HepG2 (cell line): ENCODE measurements at regions not wholly inside any gene's neighbourhood (a gene's known extent, or its start where the extent isn't known, plus 50 kb on each side); places are given as distances from the start of the nearest gene placed in this dataset.

Experiments
- ATAC-seq: fragments of 200-7000 bp; cut with Tn5 transposase; 3 replicates; pipeline ENCODE4 v1.9.1; 2020; ENCODE audit warnings: mild to moderate bottlenecking, moderate library complexity
- BruUV-seq: library from RNA; stranded (reverse); fragments of 400-500 nt; replicated peaks from 2 replicates; lab custom pipeline; 2021; lab: Mats Ljungman, UMichigan
- CTCF ChIA-PET: fragments of 300-600 bp; formaldehyde crosslinking; extraction: SDS; loops from one replicate; lab custom pipeline; 2021; ENCODE audit warnings: low total read pairs, inconsistent platforms, low intra/inter-chr PET ratio; lab: Yijun Ruan, JAX
- POLR2A ChIA-PET: fragments of 350-600 bp; sonication (Branson Sonifier 250); formaldehyde crosslinking; loops from one replicate; lab custom pipeline; 2020; ENCODE audit warnings: antibody characterized with exemption, inconsistent platforms; lab: Yijun Ruan, JAX
- DNase-seq: peaks from one replicate; pipeline ENCODE4 v3.0.0-alpha.2; 2015; ENCODE audit warnings: low spot score
- FAIRE-seq: peaks from 3 replicates; lab custom pipeline; 2011; peaks lifted over from hg19 to GRCh38; lab: Jason Lieb, UNC
- H2AFZ ChIP-seq: one replicate; pipeline ENCODE4 v1.6.1; 2011; ENCODE audit warnings: low read length, inconsistent platforms
- H3K27ac ChIP-seq: fragments of 300-600 bp; 3 replicates; pipeline ENCODE4 v1.8.0; 2011; ENCODE audit warnings: mixed run types, mild to moderate bottlenecking, mixed read lengths, low read length, inconsistent platforms; ENCODE audit not compliant: insufficient read depth; ENCODE audit errors: extremely low read length
- H3K27me3 ChIP-seq, 2 experiments: fragments of 200-600 bp in 1 of 2; 2 replicates in 1 of 2; 3 replicates in 1 of 2; pipeline versions ENCODE4 v1.6.0 to v1.8.0; 2011; ENCODE audit warnings: low read length in 2 of 2, mild to moderate bottlenecking in 2 of 2, moderate library complexity in 2 of 2, inconsistent platforms in 1 of 2; ENCODE audit not compliant: insufficient read depth in 2 of 2, control insufficient read depth in 1 of 2
- H3K36me3 ChIP-seq, 2 experiments: fragments of 200-600 bp in 1 of 2; replicated peaks in 1 of 2; 2 replicates in 1 of 2; 3 replicates in 1 of 2; pipeline versions ENCODE4 v1.5.1 to v1.8.0; 2011; ENCODE audit warnings: low read length in 2 of 2, inconsistent platforms in 1 of 2; ENCODE audit not compliant: insufficient read depth in 2 of 2, control insufficient read depth in 1 of 2
- H3K4me1 ChIP-seq: 2 replicates; pipeline ENCODE4 v1.5.1; 2012; ENCODE audit warnings: low read length, inconsistent platforms; ENCODE audit not compliant: insufficient read depth
- H3K4me2 ChIP-seq: 2 replicates; pipeline ENCODE4 v1.6.0; 2011; ENCODE audit warnings: low read depth, low read length, inconsistent platforms
- H3K4me3 ChIP-seq, 3 experiments: fragments of 200-600 bp in 1 of 3; sonication (generic), shearing (Covaris generic) in 1 of 3; replicated peaks in 1 of 3; 2 replicates each; pipeline ENCODE4 v1.5.1; 2011 to 2016; ENCODE audit warnings: low read length in 3 of 3, inconsistent platforms in 2 of 3, low read depth in 2 of 3, mild to moderate bottlenecking in 2 of 3, control low read depth in 1 of 3, mixed read lengths in 1 of 3; ENCODE audit not compliant: insufficient read depth in 1 of 3
- H3K79me2 ChIP-seq: one replicate; pipeline ENCODE4 v1.6.1; 2011; ENCODE audit warnings: low read length, inconsistent platforms; ENCODE audit not compliant: insufficient read depth
- H3K9ac ChIP-seq: 2 replicates; pipeline ENCODE4 v1.6.0; 2011; ENCODE audit warnings: mild to moderate bottlenecking, low read depth, low read length, inconsistent platforms; ENCODE audit not compliant: insufficient read depth
- H3K9me3 ChIP-seq: 2 replicates; pipeline ENCODE4 v1.5.1; 2012; ENCODE audit warnings: mild to moderate bottlenecking, low read length
- H4K20me1 ChIP-seq: 2 replicates; pipeline ENCODE4 v1.6.0; 2011; ENCODE audit warnings: inconsistent platforms, mild to moderate bottlenecking, low read length, moderate library complexity; ENCODE audit not compliant: insufficient read depth
- AHR ChIP-seq: IDR thresholded peaks from 2 replicates; pipeline ENCODE4 v1.6.1; 2018; ENCODE audit warnings: missing genetic modification reagents, missing compliant biosample characterization
- BRF2 ChIP-seq: sonication (generic); formaldehyde crosslinking; IDR thresholded peaks from 2 replicates; pipeline ENCODE4 v1.8.1; 2022; ENCODE audit warnings: mild to moderate bottlenecking, missing genetic modification reagents
- CEBPB ChIP-seq: IDR thresholded peaks from 2 replicates; pipeline ENCODE4 v1.6.1; 2011; ENCODE audit warnings: low read depth, low read length, improper control_type of control experiment, borderline replicate concordance
- CHD2 ChIP-seq: IDR thresholded peaks from 2 replicates; pipeline ENCODE4 v1.6.1; 2011; ENCODE audit warnings: low read depth, low read length, improper control_type of control experiment
- DPF2 ChIP-seq: sonication (generic); formaldehyde crosslinking; IDR thresholded peaks from 2 replicates; pipeline ENCODE4 v1.4.0; 2020; ENCODE audit warnings: mild to moderate bottlenecking, low read depth, missing genetic modification reagents, borderline replicate concordance
- FOXP1 ChIP-seq, 2 experiments: fragments of 450-650 bp in 1 of 2; IDR thresholded peaks; 2 replicates each; pipeline ENCODE4 v1.6.1; 2017 to 2018; ENCODE audit warnings: antibody characterized with exemption in 1 of 2
- GABPB1 ChIP-seq: IDR thresholded peaks from 2 replicates; pipeline ENCODE4 v1.6.1; 2016; ENCODE audit warnings: mild to moderate bottlenecking, missing genetic modification reagents, moderate library complexity, missing compliant biosample characterization
- HNRNPH1 ChIP-seq: fragments of 200-400 bp; formaldehyde crosslinking; optimal IDR thresholded peaks from 2 replicates; pipeline ENCODE3; 2017; ENCODE audit warnings: mild to moderate bottlenecking, low read depth, low read length
- SP1 ChIP-seq, 2 experiments: fragments of 450-650 bp in 1 of 2; sonication (generic) in 1 of 2; formaldehyde crosslinking in 1 of 2; IDR thresholded peaks; 2 replicates each; pipeline versions ENCODE4 v1.4.0 to v1.6.1; 2016 to 2020; ENCODE audit warnings: missing genetic modification reagents in 1 of 2
- THAP7 ChIP-seq: sonication (generic); formaldehyde crosslinking; IDR thresholded peaks from 2 replicates; pipeline ENCODE4 v1.8.1; 2023; ENCODE audit warnings: mild to moderate bottlenecking, missing genetic modification reagents
- TP53 ChIP-seq: sonication (generic); formaldehyde crosslinking; conservative IDR thresholded peaks from 2 replicates; pipeline ENCODE4 v1.4.0; 2020; ENCODE audit warnings: missing genetic modification reagents
- ZEB1 ChIP-seq: IDR thresholded peaks from 2 replicates; pipeline ENCODE4 v1.6.1; 2012; ENCODE audit warnings: mild to moderate bottlenecking, low read depth, inconsistent platforms; ENCODE audit not compliant: insufficient replicate concordance
- ZFX ChIP-seq: sonication (generic); formaldehyde crosslinking; IDR thresholded peaks from 2 replicates; pipeline ENCODE4 v1.4.0; 2020; ENCODE audit warnings: mild to moderate bottlenecking, low read depth, missing genetic modification reagents, moderate library complexity
- ZFYVE20 ChIP-seq: sonication (generic); formaldehyde crosslinking; IDR thresholded peaks from 2 replicates; pipeline ENCODE4 v1.8.0; 2023; ENCODE audit warnings: low read depth, mild to moderate bottlenecking, moderate library complexity, missing genetic modification reagents, borderline replicate concordance
- ZNF564 ChIP-seq: sonication (generic); formaldehyde crosslinking; IDR thresholded peaks from 2 replicates; pipeline ENCODE4 v1.8.1; 2023; ENCODE audit warnings: mild to moderate bottlenecking, missing genetic modification reagents
- ZNF75D ChIP-seq: sonication (generic); formaldehyde crosslinking; IDR thresholded peaks from 2 replicates; pipeline ENCODE4 v1.8.1; 2023; ENCODE audit warnings: missing genetic modification reagents, mild to moderate bottlenecking, borderline replicate concordance
- ZNF790 ChIP-seq: sonication (generic); formaldehyde crosslinking; IDR thresholded peaks from 2 replicates; pipeline ENCODE4 v1.8.0; 2022; ENCODE audit warnings: missing genetic modification reagents, mild to moderate bottlenecking, borderline replicate concordance
- WGBS: methylation state at CpG from one replicate; pipeline ENCODE4 v1.1.6; 2017; ENCODE audit warnings: low lambda C conversion rate; 5-methylcytosine and 5-hydroxymethylcytosine counted together
- in situ Hi-C: cut with HindIII; loops from 2 replicates; pipeline ENCODE4 v1.10.0; 2017; ENCODE audit warnings: low pct_unique_long_range_greater_than_20kb; ENCODE audit not compliant: extremely low pct_ligation_motif_present
- intact Hi-C: fragments of 100-400 bp; cut with micrococcal nuclease; formaldehyde crosslinking; loops from one replicate; pipeline ENCODE4 v1.10.0; 2022; ENCODE audit not compliant: unreplicated experiment
- TF ChIP-seq, protein P1 (sequence below): sonication (generic); formaldehyde crosslinking; IDR thresholded peaks from 2 replicates; pipeline ENCODE4 v1.5.1; 2020; ENCODE audit warnings: mild to moderate bottlenecking, missing genetic modification reagents, borderline replicate concordance

DNA sequence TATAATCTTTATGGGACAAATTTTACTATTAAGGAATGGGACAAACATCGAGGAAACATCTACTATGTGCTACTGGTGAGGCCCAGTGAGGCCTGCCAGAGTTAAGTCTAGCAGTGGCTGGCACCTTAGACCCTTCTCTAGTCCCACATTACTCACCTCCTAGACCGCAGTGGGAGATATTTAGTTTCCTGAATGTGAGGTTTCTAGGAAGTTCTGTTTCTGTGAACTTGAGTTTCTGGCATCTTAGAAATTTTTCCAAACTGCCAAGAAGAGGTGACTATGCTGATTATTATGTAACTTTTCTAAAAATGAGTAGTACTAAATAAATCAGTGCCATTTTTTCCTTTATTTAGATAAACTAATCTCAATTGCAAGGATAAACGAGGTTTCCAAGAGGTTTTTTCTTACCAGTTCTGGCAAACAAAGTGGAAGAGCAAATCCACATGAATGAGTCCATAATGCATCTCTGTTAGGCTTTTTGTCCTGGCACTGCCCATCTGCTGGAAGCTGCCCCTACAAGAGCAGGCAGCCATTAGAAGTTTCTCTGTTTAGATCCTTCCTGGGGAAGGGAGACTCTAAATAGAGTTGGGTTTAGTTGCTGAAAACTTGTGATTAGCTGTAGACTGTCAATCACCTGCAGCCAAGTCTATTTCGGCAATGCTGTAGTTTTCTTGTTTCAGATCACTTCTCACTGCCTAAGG lies 348.7 kb downstream of the MAN2A1 start:
- in situ Hi-C loops: no loop called here
- no peak overlapping the region for H3K27ac ChIP-seq
- H3K4me1 ChIP-seq: no peaks in the 10 kb centered on the region
- no peak overlapping the region for H3K4me3 ChIP-seq
- BruUV-seq: no TSS peak
- POLR2A ChIA-PET: no interaction called here
- no peak overlapping the region for H3K4me2 ChIP-seq
- H3K9me3 ChIP-seq: peaks cover 8% of the 10 kb centered on the region
- 59% methylated on average over 4 of the region's 4 CpGs for WGBS
- CTCF ChIA-PET: no interaction called here
- DNase-seq (no peak), FAIRE-seq (no peak), ATAC-seq (no peak)
- H3K79me2 ChIP-seq: no peaks in the 10 kb centered on the region
- intact Hi-C loops: no loop called here
- H3K36me3 ChIP-seq: no peaks in the 10 kb centered on the region
- H2AFZ ChIP-seq: no peak overlapping the region
- TF ChIP-seq CHD2 (no peak), CEBPB (no peak), ZEB1 (no peak), THAP7 (CRISPR knock-in tag) (no peak), TP53 (CRISPR knock-in tag) (no peak), ZNF564 (CRISPR knock-in tag) (no peak), BRF2 (CRISPR knock-in tag) (no peak), FOXP1 (IDR thresholded peaks at IDR 0.05) (no peak), FOXP1 (CRISPR knock-in tag; IDR thresholded peaks at IDR 0.05) (no peak), AHR (CRISPR knock-in tag) (no peak), ZFYVE20 (CRISPR knock-in tag) (no peak), ZNF790 (CRISPR knock-in tag) (no peak), ZFX (CRISPR knock-in tag) (no peak), DPF2 (CRISPR knock-in tag) (no peak), ZNF75D (CRISPR knock-in tag) (no peak), HNRNPH1 (no peak), SP1 (IDR thresholded peaks at IDR 0.05) (no peak), SP1 (CRISPR knock-in tag; IDR thresholded peaks at IDR 0.05) (no peak), GABPB1 (no peak)
- TF ChIP-seq, protein P1, sequence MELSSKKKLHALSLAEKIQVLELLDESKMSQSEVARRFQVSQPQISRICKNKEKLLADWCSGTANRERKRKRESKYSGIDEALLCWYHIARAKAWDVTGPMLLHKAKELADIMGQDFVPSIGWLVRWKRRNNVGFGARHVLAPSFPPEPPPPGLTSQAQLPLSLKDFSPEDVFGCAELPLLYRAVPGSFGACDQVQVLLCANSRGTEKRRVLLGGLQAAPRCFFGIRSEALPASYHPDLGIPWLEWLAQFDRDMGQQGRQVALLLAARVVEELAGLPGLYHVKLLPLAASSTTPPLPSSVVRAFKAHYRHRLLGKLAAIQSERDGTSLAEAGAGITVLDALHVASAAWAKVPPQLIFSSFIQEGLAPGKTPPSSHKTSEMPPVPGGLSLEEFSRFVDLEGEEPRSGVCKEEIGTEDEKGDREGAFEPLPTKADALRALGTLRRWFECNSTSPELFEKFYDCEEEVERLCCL (CRISPR knock-in tag): no peak
- H3K9ac ChIP-seq: no peak overlapping the region
- H4K20me1 ChIP-seq: no peaks in the 10 kb centered on the region
- H3K27me3 ChIP-seq: no peaks in the 10 kb centered on the region
